Progenitor cell of endocrine pancreas (in vitro differentiated cells): ENCODE measurements at regions not wholly inside any gene's neighbourhood (a gene's known extent, or its start where the extent isn't known, plus 50 kb on each side); places are given as distances from the start of the nearest gene placed in this dataset.

Experiments used
- DNase-seq: peaks from one replicate; pipeline ENCODE4 v3.0.0; 2021; ENCODE audit warnings: low spot score; ENCODE audit not compliant: unreplicated experiment
- H3K27ac Mint-ChIP-seq: 2 replicates; pipeline ENCODE4 v1.8.0; 2021; ENCODE audit warnings: mild to moderate bottlenecking, moderate library complexity, mixed read lengths
- H3K27me3 Mint-ChIP-seq: 2 replicates; pipeline ENCODE4 v1.8.0; 2021; ENCODE audit warnings: mixed read lengths
- H3K36me3 Mint-ChIP-seq: 2 replicates; pipeline ENCODE4 v1.8.0; 2022; ENCODE audit warnings: mixed read lengths; ENCODE audit not compliant: insufficient read depth
- H3K4me1 Mint-ChIP-seq: 2 replicates; pipeline ENCODE4 v1.8.0; 2021; ENCODE audit warnings: low read depth, mixed read lengths
- H3K4me3 Mint-ChIP-seq: 2 replicates; pipeline ENCODE4 v1.8.0; 2021; ENCODE audit warnings: low read depth, mild to moderate bottlenecking, moderate library complexity, mixed read lengths
- H3K9me3 Mint-ChIP-seq: 2 replicates; pipeline ENCODE4 v1.8.0; 2021; ENCODE audit warnings: low read depth, mixed read lengths
- CTCF ChIP-seq: fragments of 200-600 bp; sonication (generic); IDR thresholded peaks from one replicate; pipeline ENCODE4 v1.5.0; 2021; ENCODE audit warnings: antibody characterized with exemption, mild to moderate bottlenecking; ENCODE audit not compliant: unreplicated experiment

DNA sequence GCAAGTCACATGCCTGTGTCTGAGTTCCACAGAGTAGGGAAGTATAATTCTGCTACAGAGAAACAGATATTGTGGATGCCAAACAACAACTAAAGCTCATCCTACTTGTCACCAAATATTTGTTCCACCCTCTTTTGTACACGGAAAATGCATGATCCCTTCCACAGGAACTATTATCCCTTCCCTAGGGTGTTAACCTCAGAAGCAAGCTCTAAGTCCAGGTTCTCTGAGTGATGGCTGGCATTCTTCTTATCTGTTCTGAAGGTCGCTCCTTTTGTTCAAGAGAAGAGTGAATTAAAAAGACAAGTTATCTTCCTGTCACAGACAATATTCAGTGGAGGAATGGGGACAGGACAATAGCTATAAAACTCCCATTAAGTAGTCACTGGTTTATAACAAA lies 460.1 kb upstream of the GCFC2 start:
- H3K9me3 Mint-ChIP-seq, result peaks cover 30% of the 10 kb centered on the region
- no peak overlapping the region for H3K27ac Mint-ChIP-seq
- no peak overlapping the region for H3K4me3 Mint-ChIP-seq
- peaks cover 2% of the 10 kb centered on the region for H3K36me3 Mint-ChIP-seq
- H3K27me3 Mint-ChIP-seq, result no peaks in the 10 kb centered on the region
- TF ChIP-seq CTCF, result no peak
- DNase-seq, result no peak
- no peaks in the 10 kb centered on the region for H3K4me1 Mint-ChIP-seq

- no peak for TF ChIP-seq CTCF
- Mint-ChIP-seq H3K27ac (no peak overlapping the region), H3K27me3 (no peaks in the 10 kb centered on the region), H3K36me3 (peaks cover 2% of the 10 kb centered on the region), H3K9me3 (peaks cover 25% of the 10 kb centered on the region), H3K4me3 (no peak overlapping the region), H3K4me1 (no peaks in the 10 kb centered on the region)
- no peak for DNase-seq
Observed at GRCh38 chr2:76170009-76170384, 459.3 kb upstream of the GCFC2 start.

DNA sequence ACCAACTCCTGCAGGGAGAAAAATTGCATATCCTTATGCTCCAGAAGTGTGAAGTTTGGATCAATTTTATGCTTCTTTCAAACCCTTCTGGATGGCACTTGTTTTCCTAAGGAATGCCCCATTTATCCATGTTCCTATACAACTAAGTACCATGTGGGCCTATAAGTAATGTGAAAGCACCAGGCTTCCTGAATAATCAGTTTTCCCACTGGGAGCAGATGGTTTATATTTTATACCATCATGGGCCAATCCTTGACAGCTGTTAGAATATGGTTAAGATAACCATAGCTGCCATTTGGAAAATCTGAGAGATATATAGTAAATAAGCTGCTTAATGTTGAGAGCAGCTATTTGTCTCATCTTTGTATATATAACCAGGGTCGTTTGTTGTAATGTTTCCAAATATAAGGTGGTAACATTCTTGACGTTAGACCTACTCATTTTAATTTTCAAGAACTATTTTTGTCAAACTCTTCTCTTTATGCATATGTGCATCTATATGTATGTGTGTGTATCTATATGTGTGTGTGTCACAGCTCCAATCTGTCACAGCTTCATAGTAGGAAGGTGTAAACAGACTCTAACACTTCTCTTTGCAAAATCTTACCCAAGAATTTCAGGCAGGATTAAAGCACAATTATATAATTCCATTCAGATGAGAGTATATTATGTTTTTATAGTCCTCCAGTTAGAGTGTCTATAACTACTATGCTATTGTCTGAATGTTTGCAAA lies 458.7 kb upstream of the GCFC2 start:
- H3K27me3 Mint-ChIP-seq, result no peaks in the 10 kb centered on the region
- no peak overlapping the region for H3K4me3 Mint-ChIP-seq
- TF ChIP-seq CTCF, result no peak
- DNase-seq, result no peak
- no peak overlapping the region for H3K27ac Mint-ChIP-seq
- no peaks in the 10 kb centered on the region for H3K4me1 Mint-ChIP-seq
- H3K9me3 Mint-ChIP-seq, result peaks cover 22% of the 10 kb centered on the region
- peaks cover 2% of the 10 kb centered on the region for H3K36me3 Mint-ChIP-seq

GRCh38 chr2:76163860-76164259 lies 453.1 kb upstream of the GCFC2 start:
- no peaks in the 10 kb centered on the region for H3K27me3 Mint-ChIP-seq
- no peak overlapping the region for H3K4me3 Mint-ChIP-seq
- H3K9me3 Mint-ChIP-seq, result no peaks in the 10 kb centered on the region
- no peaks in the 10 kb centered on the region for H3K36me3 Mint-ChIP-seq
- H3K27ac Mint-ChIP-seq, result no peak overlapping the region
- TF ChIP-seq CTCF, result no peak
- no peak for DNase-seq
- H3K4me1 Mint-ChIP-seq, result no peaks in the 10 kb centered on the region

- no peak for DNase-seq
- Mint-ChIP-seq H3K27ac (no peak overlapping the region), H3K4me3 (no peak overlapping the region), H3K36me3 (no peaks in the 10 kb centered on the region), H3K9me3 (no peaks in the 10 kb centered on the region), H3K27me3 (no peaks in the 10 kb centered on the region), H3K4me1 (no peaks in the 10 kb centered on the region)
- TF ChIP-seq CTCF, result no peak
Observed at GRCh38 chr2:76160670-76161069, 450.0 kb upstream of the GCFC2 start.
